GM18511 (cell line): ENCODE measurements at regions not wholly inside any gene's neighbourhood (a gene's known extent, or its start where the extent isn't known, plus 50 kb on each side); places are given as distances from the start of the nearest gene placed in this dataset.

Experiments used
- ATAC-seq: cut with Tn5 transposase; IDR thresholded peaks from one replicate; pipeline ENCODE4 v1.9.1; 2021; ENCODE audit warnings: mild to moderate bottlenecking, moderate library complexity; ENCODE audit not compliant: unreplicated experiment

- ATAC-seq, result no peak
Measured at GRCh38 chr14:97246648-97247047, 449.5 kb downstream of the VRK1 start.

DNA sequence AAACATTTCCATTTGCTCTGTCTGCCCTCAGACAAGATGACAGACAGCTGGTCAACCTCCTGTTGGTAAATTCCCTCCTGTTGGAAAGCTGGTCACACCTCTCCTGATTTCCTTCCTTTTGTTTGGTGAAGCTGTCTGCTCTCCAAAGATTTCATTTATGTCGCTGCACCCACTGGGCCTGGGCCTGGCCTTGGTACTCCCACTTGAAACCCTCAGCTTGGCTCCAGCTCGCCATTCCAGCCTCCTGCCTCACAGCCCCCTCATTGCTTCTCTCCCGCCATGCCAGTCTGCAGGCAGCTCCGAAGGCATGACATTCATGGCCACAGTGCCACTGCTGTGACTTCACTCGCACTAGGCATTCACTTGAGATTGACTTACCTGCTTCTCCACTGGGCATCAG is 451.8 kb downstream of the VRK1 start:
- ATAC-seq, result no peak

- ATAC-seq, result no peak
Measured at GRCh38 chr14:97250931-97251330, 453.7 kb downstream of the VRK1 start.

DNA sequence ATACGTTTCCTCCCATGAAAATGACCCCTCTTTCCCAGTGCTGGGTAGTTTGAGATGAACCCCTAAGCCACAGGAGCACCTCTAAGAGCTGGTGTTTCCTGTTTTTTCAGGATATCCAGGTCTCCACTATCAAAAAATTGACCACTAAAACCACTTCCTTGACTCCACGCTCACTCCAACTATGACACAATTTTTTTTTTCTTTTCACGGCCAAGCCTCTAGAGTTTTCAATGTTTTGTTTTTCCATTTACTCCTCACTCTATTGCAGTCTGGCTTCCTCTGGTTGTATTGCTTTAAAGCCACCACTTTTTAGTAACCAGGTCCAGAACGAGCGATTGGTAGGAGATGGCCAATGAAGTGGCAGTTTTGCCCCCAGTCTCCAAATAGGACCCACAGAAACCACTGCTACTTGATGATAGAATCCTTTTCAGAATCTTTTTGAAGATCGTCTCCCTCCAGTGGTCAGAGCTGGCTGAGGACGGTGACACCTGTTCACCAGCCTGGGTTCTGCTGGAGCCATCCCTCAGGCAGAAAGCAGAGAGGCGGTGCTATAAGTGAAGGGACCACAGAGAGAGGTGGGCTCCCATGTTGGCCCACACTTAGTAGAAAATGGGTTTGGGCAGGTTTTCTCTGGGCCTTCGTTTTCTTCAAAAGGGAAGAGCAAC is 454.4 kb downstream of the VRK1 start:
- ATAC-seq, result no peak

DNA sequence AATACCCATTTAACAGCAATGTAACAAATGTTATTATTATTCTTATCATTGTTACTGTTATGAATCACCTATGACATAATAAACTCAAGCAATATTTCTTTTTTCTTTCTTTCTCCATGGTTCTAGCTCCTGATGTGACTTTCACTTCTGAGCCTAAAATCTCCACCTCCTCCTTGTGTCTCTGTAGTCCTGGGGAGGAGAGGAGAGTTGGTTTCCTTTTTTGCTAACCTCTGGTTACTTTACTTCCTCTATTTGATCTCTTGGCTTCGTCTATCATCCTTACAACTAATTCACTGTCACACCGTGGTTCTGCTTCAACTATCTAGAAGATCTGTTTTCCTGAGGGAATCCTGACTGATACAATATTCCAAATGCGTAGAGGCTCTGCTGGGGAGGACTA is 456.6 kb downstream of the VRK1 start:
- ATAC-seq, result no peak

DNA sequence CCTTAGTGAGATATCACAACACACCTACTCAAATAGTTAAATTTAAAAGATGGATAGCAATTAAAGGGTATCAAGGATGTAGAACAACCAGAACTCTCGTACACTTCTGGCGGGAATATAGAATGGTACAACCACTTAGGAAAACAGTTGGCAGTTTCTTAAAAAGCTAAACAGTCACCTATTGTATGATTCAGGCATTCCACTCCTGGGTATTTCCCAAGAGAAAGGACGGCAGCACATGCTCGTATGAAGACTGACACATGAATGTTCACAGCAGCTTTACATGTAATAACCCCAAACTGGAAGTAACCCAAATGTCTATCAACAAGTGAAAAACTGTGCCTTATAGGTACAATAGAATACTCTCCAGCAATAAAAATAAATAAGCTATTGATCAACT is 465.2 kb downstream of the VRK1 start:
- no peak for ATAC-seq

- no peak for ATAC-seq
Measured at GRCh38 chr14:97264516-97265230, 467.5 kb downstream of the VRK1 start.

- no peak for ATAC-seq
Measured at GRCh38 chr14:97266653-97267052, 469.5 kb downstream of the VRK1 start.

- ATAC-seq, result no peak
Measured at GRCh38 chr14:97267509-97267908, 470.3 kb downstream of the VRK1 start.

- ATAC-seq, result no peak
Measured at GRCh38 chr14:97268097-97268496, 470.9 kb downstream of the VRK1 start.

GRCh38 chr14:97270308-97270707 is 473.1 kb downstream of the VRK1 start:
- no peak for ATAC-seq

DNA sequence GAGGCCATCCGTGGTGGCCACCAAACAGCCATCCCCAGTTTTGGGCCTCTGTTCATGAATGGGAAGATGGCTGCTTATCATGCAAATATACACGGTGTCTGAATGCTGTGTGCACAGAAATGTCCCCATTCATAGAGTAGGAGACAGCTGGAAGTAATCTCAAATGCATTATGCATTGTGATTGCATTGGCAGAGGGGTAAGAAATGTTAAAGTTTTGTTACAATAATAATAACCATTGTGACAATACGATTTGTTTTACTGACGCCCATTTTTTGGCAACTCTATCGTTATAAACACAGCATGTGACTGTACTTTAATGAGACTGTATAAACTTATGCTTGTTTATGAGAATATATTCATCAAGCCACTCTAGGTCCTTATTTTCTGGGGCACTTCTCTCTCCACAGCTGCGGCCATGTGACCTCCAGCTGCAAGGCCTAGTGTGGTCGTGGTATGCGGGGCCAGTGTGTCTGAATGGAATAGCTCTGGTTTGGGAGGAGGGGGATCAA is 474.3 kb downstream of the VRK1 start:
- no peak for ATAC-seq

GRCh38 chr14:97273540-97273939 is 476.4 kb downstream of the VRK1 start:
- no peak for ATAC-seq

- ATAC-seq, result no peak
Measured at GRCh38 chr14:97274626-97275025, 477.4 kb downstream of the VRK1 start.

- no peak for ATAC-seq
Measured at GRCh38 chr14:97275276-97275675, 478.1 kb downstream of the VRK1 start.

DNA sequence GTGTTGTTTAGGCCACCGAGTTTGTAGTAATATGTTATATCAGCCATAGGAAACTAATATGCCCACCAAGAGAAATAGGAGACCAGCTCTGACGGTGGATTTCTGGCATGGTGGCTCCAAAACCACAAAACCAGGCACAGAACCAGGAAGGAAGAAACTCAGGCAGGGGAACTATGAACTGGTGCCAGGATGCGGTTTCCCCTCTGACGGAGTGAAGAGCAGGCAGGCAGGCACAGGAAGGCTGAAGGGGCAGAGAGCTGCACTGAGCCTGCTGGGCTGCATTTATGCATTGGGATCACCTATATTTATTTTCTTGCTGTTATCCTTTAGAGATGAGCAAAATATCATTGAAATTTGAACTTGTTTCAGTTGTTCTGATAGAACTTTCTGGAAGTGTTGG is 479.4 kb downstream of the VRK1 start:
- no peak for ATAC-seq

DNA sequence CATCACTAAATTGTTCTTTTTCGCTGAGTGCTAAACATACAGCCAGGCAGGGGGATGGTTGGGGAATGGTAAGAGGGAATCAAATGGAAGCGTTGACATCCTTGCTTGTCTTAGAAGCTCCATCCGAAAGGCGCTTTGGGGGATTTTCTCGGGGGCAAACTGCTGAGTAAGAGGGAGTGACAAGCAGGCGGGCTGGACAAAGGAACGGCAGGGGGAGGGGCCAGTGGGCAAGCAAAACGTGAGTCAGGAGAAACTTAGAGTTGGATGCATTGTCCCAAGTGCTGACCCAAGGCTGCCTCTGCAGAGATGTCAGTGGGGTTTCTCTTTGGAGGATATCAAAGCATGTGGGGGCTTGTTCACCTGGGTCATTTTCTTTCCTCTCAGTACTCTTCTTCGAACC is 480.5 kb downstream of the VRK1 start:
- ATAC-seq, result no peak

GRCh38 chr14:97280526-97280925 is 483.3 kb downstream of the VRK1 start:
- ATAC-seq, result no peak

GRCh38 chr14:97281741-97282140 is 484.6 kb downstream of the VRK1 start:
- no peak for ATAC-seq

- ATAC-seq, result no peak
Measured at GRCh38 chr14:97282210-97283004, 485.2 kb downstream of the VRK1 start.

DNA sequence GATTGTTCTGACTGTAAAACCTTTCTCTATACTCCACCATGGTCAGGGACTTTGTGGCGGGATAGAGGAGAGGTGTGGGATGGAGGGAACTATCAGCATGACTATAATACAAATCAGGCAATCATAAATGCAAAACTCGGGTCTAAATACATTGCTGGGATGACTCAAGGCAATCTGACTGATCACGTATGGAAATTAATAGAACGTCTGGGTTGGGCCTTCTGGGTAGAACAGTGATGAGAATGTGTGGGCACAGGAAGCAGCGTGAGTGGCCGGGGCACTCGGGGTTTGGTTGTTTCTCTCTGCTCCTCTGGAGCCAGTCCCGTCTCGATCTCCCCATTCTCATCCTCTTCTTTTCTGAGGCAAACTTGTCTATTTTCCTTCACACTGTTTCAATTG is 485.8 kb downstream of the VRK1 start:
- no peak for ATAC-seq

GRCh38 chr14:97283426-97283825 is 486.2 kb downstream of the VRK1 start:
- no peak for ATAC-seq
